Loucy (cell line): ENCODE measurements at regions not wholly inside any gene's neighbourhood (a gene's known extent, or its start where the extent isn't known, plus 50 kb on each side); places are given as distances from the start of the nearest gene placed in this dataset.
"Not testable (repeated sequence)": the region's sequence is repeated elsewhere in the genome, so short reads cannot be mapped to it uniquely, and the experiment has no call there.

Source experiments
- EZH2phosphoT487 ChIP-seq: fragments of 200-600 bp; IDR thresholded peaks from 2 replicates; pipeline ENCODE4 v1.6.1; 2018; ENCODE audit warnings: antibody characterized with exemption, mild to moderate bottlenecking, moderate library complexity, borderline replicate concordance
- TF ChIP-seq, protein P1 (sequence below): fragments of 200-600 bp; sonication (generic); conservative IDR thresholded peaks from 2 replicates; pipeline ENCODE4 v1.5.1; 2014; ENCODE audit warnings: mild to moderate bottlenecking, antibody characterized with exemption, low read length

DNA sequence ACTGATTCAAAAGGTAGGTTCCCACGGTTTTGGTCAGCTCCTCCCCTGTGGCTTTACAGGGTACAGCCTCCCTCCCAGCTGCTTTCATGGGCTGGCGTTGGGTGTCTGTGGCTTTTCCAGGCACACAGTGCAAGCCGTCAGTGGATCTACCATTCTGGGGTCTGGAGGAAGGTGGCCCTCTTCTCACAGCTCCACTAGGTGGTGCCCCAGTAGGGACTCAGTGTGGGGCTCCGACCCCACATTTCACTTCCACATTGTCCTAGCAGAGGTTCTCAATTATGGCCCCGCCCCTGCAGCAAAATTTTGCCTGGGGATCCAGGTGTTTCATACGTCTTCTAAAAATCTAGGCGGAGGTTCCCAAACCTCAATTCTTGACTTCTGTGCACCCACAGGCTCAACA, 324.6 kb upstream of the PHF14 start:
- TF ChIP-seq, protein P1, sequence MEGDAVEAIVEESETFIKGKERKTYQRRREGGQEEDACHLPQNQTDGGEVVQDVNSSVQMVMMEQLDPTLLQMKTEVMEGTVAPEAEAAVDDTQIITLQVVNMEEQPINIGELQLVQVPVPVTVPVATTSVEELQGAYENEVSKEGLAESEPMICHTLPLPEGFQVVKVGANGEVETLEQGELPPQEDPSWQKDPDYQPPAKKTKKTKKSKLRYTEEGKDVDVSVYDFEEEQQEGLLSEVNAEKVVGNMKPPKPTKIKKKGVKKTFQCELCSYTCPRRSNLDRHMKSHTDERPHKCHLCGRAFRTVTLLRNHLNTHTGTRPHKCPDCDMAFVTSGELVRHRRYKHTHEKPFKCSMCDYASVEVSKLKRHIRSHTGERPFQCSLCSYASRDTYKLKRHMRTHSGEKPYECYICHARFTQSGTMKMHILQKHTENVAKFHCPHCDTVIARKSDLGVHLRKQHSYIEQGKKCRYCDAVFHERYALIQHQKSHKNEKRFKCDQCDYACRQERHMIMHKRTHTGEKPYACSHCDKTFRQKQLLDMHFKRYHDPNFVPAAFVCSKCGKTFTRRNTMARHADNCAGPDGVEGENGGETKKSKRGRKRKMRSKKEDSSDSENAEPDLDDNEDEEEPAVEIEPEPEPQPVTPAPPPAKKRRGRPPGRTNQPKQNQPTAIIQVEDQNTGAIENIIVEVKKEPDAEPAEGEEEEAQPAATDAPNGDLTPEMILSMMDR, result peak; percentile 18; the same call in 1 of the 2 replicates
- TF ChIP-seq EZH2phosphoT487, result not testable (repeated sequence)
